ENCODE measurements at regions not wholly inside any gene's neighbourhood (a gene's known extent, or its start where the extent isn't known, plus 50 kb on each side); places are given as distances from the start of the nearest gene placed in this dataset.

DNA sequence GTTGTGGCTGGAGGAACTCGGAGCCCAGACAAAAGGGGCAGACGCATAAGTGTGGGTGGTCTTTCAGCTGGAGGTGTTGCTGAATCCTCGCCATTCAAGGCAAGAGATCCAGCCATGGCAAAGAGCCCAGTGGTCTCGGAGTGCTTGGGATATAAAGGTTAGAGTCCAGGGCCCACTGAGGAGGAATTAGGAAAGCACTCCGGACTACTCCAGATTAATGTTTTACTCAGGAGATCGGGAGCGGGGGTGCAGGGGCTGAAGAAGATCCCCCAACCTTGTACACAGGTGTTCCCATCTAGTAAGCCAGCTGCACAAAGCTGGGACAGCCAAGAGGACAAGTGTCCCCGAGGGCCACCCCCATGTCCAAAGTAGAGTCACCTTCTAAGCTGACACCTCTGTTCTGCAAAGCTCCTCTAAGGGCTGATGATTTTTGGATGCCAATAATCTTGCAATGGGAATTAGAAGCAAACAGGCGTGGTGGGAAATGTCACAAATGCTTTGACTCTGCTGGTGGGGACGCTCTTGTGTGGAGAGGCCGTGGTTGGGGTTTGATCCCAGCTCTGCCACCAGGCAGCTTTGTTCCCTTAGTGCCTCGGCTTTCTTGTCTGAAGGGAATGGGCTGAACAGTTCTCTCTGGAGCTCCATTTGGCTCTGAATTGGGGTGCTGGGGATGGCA is 194.3 kb upstream of the SOX1 start:
- no peak overlapping the region for H3K27ac ChIP-seq
- WGBS (ENCODE audit: insufficient coverage, low coverage, low lambda C conversion rate, missing lambda C conversion rate), result 38% methylated on average over 10 of the region's 12 CpGs
- H3K27me3 ChIP-seq, result no peaks in the 10 kb centered on the region
- DNase-seq (peak in 1 of 3 donors; percentile 22), ATAC-seq (no peak)
- H3K36me3 ChIP-seq, result no peaks in the 10 kb centered on the region
- no peaks in the 10 kb centered on the region for H3K4me1 ChIP-seq
- intact Hi-C loops (cut with DNase I), result no loop called here
- H3K4me3 ChIP-seq, result no peak overlapping the region
- no peaks in the 10 kb centered on the region for H3K9me3 ChIP-seq
- TF ChIP-seq POLR2A (IDR thresholded peaks at IDR 0.05), result no peak
- no peak for TF ChIP-seq CTCF (IDR thresholded peaks at IDR 0.05)

- no peak for DNase-seq
- intact Hi-C loops (cut with DNase I), result no loop called here
- ATAC-seq, result no peak
- TF ChIP-seq CTCF (IDR thresholded peaks at IDR 0.05), result no peak
- no peak for TF ChIP-seq POLR2A (IDR thresholded peaks at IDR 0.05)
- no peaks in the 10 kb centered on the region for H3K36me3 ChIP-seq
- no peak overlapping the region for H3K27ac ChIP-seq
- no peaks in the 10 kb centered on the region for H3K4me1 ChIP-seq
- 62% methylated on average over 3 of the region's 8 CpGs for WGBS (ENCODE audit: insufficient coverage, low coverage, low lambda C conversion rate, missing lambda C conversion rate)
- H3K4me3 ChIP-seq, result no peak overlapping the region
- H3K9me3 ChIP-seq, result no peaks in the 10 kb centered on the region
- H3K27me3 ChIP-seq, result no peaks in the 10 kb centered on the region
These were observed 193.2 kb upstream of the SOX1 start for GRCh38 chr13:111873676-111874178.

DNA sequence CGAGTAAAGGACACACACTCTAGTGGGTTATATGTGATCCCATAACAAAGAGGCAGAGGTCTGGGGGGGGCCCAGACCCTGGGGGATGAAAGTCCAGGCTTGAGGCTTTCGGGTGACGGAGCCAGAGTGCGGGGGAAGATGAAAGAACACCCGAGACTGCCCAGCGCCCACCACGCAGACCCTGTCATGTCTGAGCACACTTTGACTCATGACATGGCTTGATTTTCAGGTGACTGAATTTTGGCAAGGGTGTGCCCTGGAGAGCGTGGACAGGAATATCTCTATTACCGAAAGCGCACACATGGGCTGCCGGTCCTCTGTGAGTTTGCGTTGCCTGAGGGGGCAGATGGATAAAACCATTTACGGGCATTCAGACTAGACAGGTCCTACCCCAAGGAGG is 192.0 kb upstream of the SOX1 start:
- DNase-seq (no peak), ATAC-seq (no peak)
- Histone ChIP-seq H3K27me3 (no peaks in the 10 kb centered on the region), H3K27ac (no peak overlapping the region), H3K4me1 (no peaks in the 10 kb centered on the region), H3K9me3 (no peaks in the 10 kb centered on the region), H3K36me3 (no peaks in the 10 kb centered on the region), H3K4me3 (no peak overlapping the region)
- TF ChIP-seq CTCF (IDR thresholded peaks at IDR 0.05), result no peak
- no peak for TF ChIP-seq POLR2A (IDR thresholded peaks at IDR 0.05)
- WGBS (ENCODE audit: insufficient coverage, low coverage, low lambda C conversion rate, missing lambda C conversion rate), result 52% methylated on average over 4 of the region's 13 CpGs
- intact Hi-C loops (cut with DNase I), result no loop called here

- 52% methylated on average over 2 of the region's 7 CpGs for WGBS (ENCODE audit: insufficient coverage, low coverage, low lambda C conversion rate, missing lambda C conversion rate)
These were observed 191.0 kb upstream of the SOX1 start for GRCh38 chr13:111875915-111876314.

More at GRCh38 chr13:111875915-111876314, 191.0 kb upstream of the SOX1 start:
- H3K36me3 ChIP-seq, result no peaks in the 10 kb centered on the region
- H3K27me3 ChIP-seq, result no peaks in the 10 kb centered on the region
- no peak for ATAC-seq
- H3K9me3 ChIP-seq, result no peaks in the 10 kb centered on the region
- no peak overlapping the region for H3K27ac ChIP-seq
- H3K4me3 ChIP-seq, result no peak overlapping the region
- no peak for DNase-seq
- TF ChIP-seq POLR2A (IDR thresholded peaks at IDR 0.05) (no peak), CTCF (IDR thresholded peaks at IDR 0.05) (no peak)
- intact Hi-C loops (cut with DNase I), result no loop called here
- no peaks in the 10 kb centered on the region for H3K4me1 ChIP-seq
